ENCODE measurements at regions not wholly inside any gene's neighbourhood (a gene's known extent, or its start where the extent isn't known, plus 50 kb on each side); places are given as distances from the start of the nearest gene placed in this dataset.
A peak's percentile ranks its signal among the peaks of the same experiment; 100 is the strongest.

DNA sequence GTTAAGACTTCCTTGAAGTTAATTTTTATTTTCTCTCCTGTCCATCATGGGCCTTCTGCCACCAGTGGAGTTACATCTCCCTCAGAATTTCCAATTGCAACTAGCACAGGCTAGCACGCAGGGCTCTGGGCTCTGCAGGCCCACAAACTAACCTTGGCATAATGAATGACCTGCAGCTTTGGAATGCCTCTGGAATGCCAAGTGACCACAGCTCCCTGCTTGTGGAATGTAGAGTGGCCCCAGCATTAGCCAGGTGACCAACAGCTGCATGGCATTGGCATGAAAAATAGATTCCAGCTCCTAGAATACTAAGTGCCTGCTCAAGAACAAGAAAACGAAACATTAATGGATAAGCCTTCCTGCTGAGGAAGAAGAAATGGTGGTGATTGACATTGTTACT is 726.1 kb downstream of the BRINP1 start:
- ATAC-seq (peak; percentile 99), DNase-seq (ENCODE audit: low spot score) (peak; percentile 47)
- ChIA-PET CTCF (no interaction called here), POLR2A (no interaction called here)
- TF ChIP-seq ZNF219 (CRISPR knock-in tag; IDR thresholded peaks at IDR 0.05; ENCODE audit: borderline replicate concordance) (no peak), NR3C1 (CRISPR knock-in tag; conservative IDR thresholded peaks at IDR 0.05; ENCODE audit: low read depth) (no peak), ZSCAN18 (CRISPR knock-in tag; IDR thresholded peaks at IDR 0.05) (no peak), TEAD1 (CRISPR knock-in tag; IDR thresholded peaks at IDR 0.05) (peak; percentile 57; the same call in 1 of the 2 replicates), ZNF512 (CRISPR knock-in tag; IDR thresholded peaks at IDR 0.05; ENCODE audit: borderline replicate concordance) (no peak), ZBTB21 (CRISPR knock-in tag; IDR thresholded peaks at IDR 0.05; ENCODE audit: borderline replicate concordance) (no peak)
- TF ChIP-seq, protein P1, sequence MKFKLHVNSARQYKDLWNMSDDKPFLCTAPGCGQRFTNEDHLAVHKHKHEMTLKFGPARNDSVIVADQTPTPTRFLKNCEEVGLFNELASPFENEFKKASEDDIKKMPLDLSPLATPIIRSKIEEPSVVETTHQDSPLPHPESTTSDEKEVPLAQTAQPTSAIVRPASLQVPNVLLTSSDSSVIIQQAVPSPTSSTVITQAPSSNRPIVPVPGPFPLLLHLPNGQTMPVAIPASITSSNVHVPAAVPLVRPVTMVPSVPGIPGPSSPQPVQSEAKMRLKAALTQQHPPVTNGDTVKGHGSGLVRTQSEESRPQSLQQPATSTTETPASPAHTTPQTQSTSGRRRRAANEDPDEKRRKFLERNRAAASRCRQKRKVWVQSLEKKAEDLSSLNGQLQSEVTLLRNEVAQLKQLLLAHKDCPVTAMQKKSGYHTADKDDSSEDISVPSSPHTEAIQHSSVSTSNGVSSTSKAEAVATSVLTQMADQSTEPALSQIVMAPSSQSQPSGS (CRISPR knock-in tag; IDR thresholded peaks at IDR 0.05; ENCODE audit: borderline replicate concordance, low read depth) = no peak
- TF ChIP-seq, protein P2, sequence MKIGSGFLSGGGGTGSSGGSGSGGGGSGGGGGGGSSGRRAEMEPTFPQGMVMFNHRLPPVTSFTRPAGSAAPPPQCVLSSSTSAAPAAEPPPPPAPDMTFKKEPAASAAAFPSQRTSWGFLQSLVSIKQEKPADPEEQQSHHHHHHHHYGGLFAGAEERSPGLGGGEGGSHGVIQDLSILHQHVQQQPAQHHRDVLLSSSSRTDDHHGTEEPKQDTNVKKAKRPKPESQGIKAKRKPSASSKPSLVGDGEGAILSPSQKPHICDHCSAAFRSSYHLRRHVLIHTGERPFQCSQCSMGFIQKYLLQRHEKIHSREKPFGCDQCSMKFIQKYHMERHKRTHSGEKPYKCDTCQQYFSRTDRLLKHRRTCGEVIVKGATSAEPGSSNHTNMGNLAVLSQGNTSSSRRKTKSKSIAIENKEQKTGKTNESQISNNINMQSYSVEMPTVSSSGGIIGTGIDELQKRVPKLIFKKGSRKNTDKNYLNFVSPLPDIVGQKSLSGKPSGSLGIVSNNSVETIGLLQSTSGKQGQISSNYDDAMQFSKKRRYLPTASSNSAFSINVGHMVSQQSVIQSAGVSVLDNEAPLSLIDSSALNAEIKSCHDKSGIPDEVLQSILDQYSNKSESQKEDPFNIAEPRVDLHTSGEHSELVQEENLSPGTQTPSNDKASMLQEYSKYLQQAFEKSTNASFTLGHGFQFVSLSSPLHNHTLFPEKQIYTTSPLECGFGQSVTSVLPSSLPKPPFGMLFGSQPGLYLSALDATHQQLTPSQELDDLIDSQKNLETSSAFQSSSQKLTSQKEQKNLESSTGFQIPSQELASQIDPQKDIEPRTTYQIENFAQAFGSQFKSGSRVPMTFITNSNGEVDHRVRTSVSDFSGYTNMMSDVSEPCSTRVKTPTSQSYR (CRISPR knock-in tag; IDR thresholded peaks at IDR 0.05) = no peak
- H3K36me3 Mint-ChIP-seq = peaks cover 25% of the 10 kb centered on the region
- peaks cover 42% of the 10 kb centered on the region for H3K9me3 Mint-ChIP-seq
- no peak overlapping the region for H3K4me3 Mint-ChIP-seq
- no peaks in the 10 kb centered on the region; the same call in 1 of the 2 replicates for H3K27me3 Mint-ChIP-seq (ENCODE audit: low read depth)
- peak overlapping the region; percentile 89 for H3K27ac Mint-ChIP-seq
- H3K4me1 Mint-ChIP-seq = peaks cover 16% of the 10 kb centered on the region

- Mint-ChIP-seq H3K36me3 (peaks cover 17% of the 10 kb centered on the region), H3K27me3 (ENCODE audit: low read depth) (no peaks in the 10 kb centered on the region; the same call in 1 of the 2 replicates), H3K27ac (peak overlapping the region; percentile 32; the same call in 1 of the 2 replicates), H3K9me3 (peaks cover 34% of the 10 kb centered on the region), H3K4me3 (no peak overlapping the region), H3K4me1 (peaks cover 16% of the 10 kb centered on the region)
- DNase-seq (ENCODE audit: low spot score) = no peak
- ChIA-PET POLR2A (no interaction called here), CTCF (no interaction called here)
- ATAC-seq = no peak
- TF ChIP-seq SMAD4 (CRISPR knock-in tag; IDR thresholded peaks at IDR 0.05) (no peak), ZNF219 (CRISPR knock-in tag; IDR thresholded peaks at IDR 0.05; ENCODE audit: borderline replicate concordance) (no peak), AFF4 (CRISPR knock-in tag; IDR thresholded peaks at IDR 0.05; ENCODE audit: borderline replicate concordance) (no peak), ZNF121 (CRISPR knock-in tag; IDR thresholded peaks at IDR 0.05) (no peak), ZNF423 (CRISPR knock-in tag; IDR thresholded peaks at IDR 0.05) (no peak), ZNF671 (CRISPR knock-in tag; IDR thresholded peaks at IDR 0.05) (no peak), KAT7 (CRISPR knock-in tag; IDR thresholded peaks at IDR 0.05; ENCODE audit: borderline replicate concordance) (no peak), ATF6 (CRISPR knock-in tag; IDR thresholded peaks at IDR 0.05) (no peak)
- TF ChIP-seq, protein P3, sequence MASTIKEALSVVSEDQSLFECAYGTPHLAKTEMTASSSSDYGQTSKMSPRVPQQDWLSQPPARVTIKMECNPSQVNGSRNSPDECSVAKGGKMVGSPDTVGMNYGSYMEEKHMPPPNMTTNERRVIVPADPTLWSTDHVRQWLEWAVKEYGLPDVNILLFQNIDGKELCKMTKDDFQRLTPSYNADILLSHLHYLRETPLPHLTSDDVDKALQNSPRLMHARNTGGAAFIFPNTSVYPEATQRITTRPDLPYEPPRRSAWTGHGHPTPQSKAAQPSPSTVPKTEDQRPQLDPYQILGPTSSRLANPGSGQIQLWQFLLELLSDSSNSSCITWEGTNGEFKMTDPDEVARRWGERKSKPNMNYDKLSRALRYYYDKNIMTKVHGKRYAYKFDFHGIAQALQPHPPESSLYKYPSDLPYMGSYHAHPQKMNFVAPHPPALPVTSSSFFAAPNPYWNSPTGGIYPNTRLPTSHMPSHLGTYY (CRISPR knock-in tag; IDR thresholded peaks at IDR 0.05) = no peak
- TF ChIP-seq, protein P4, sequence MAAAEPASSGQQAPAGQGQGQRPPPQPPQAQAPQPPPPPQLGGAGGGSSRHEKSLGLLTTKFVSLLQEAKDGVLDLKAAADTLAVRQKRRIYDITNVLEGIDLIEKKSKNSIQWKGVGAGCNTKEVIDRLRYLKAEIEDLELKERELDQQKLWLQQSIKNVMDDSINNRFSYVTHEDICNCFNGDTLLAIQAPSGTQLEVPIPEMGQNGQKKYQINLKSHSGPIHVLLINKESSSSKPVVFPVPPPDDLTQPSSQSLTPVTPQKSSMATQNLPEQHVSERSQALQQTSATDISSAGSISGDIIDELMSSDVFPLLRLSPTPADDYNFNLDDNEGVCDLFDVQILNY (CRISPR knock-in tag; IDR thresholded peaks at IDR 0.05) = no peak
- TF ChIP-seq, protein P5, sequence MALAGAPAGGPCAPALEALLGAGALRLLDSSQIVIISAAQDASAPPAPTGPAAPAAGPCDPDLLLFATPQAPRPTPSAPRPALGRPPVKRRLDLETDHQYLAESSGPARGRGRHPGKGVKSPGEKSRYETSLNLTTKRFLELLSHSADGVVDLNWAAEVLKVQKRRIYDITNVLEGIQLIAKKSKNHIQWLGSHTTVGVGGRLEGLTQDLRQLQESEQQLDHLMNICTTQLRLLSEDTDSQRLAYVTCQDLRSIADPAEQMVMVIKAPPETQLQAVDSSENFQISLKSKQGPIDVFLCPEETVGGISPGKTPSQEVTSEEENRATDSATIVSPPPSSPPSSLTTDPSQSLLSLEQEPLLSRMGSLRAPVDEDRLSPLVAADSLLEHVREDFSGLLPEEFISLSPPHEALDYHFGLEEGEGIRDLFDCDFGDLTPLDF (CRISPR knock-in tag; IDR thresholded peaks at IDR 0.05) = no peak
These were observed 725.2 kb downstream of the BRINP1 start for GRCh38 chr9:118644066-118644465.

All from WTC11 (cell line).